GM12878 (cell line): ENCODE measurements at regions not wholly inside any gene's neighbourhood (a gene's known extent, or its start where the extent isn't known, plus 50 kb on each side); places are given as distances from the start of the nearest gene placed in this dataset.

Experiments used
- CTCF ChIP-seq, 3 experiments: IDR thresholded peaks in 2 of 3; conservative IDR thresholded peaks in 1 of 3; 2 replicates each; pipeline ENCODE4 v1.5.1; 2011; ENCODE audit warnings: low read depth in 3 of 3, low read length in 3 of 3, mild to moderate bottlenecking in 3 of 3, control low read depth in 2 of 3, moderate library complexity in 2 of 3, inconsistent platforms in 1 of 3, mixed read lengths in 1 of 3; ENCODE audit not compliant: control insufficient read depth in 2 of 3, insufficient read depth in 1 of 3; ENCODE audit errors: extremely low read depth in 1 of 3
- NBN ChIP-seq: fragments of 450-650 bp; IDR thresholded peaks from 2 replicates; pipeline ENCODE4 v1.6.1; 2016
- SP1 ChIP-seq: IDR thresholded peaks from one replicate; pipeline ENCODE4 v1.6.1; 2011; ENCODE audit warnings: low read depth, low read length

GRCh38 chr3:11949351-11949750 lies 54.8 kb upstream of the SYN2 start:
- TF ChIP-seq CTCF (IDR thresholded peaks at IDR 0.05 in 2 of 3, conservative IDR thresholded peaks at IDR 0.05 in 1 of 3; ENCODE audit: control insufficient read depth in 2 of 3, extremely low read depth in 1 of 3, insufficient read depth in 1 of 3, low read depth in 3 of 3, low read length in 3 of 3): no peak
- TF ChIP-seq NBN: no peak
- TF ChIP-seq SP1: no peak
